Muscle of leg (tissue), 3 donors: ENCODE measurements at regions not wholly inside any gene's neighbourhood (a gene's known extent, or its start where the extent isn't known, plus 50 kb on each side); places are given as distances from the start of the nearest gene placed in this dataset.
"Not testable (repeated sequence)": the region's sequence is repeated elsewhere in the genome, so short reads cannot be mapped to it uniquely, and the experiment has no call there.

Experiments
- DNase-seq: peaks from one replicate; pipeline ENCODE4 v3.0.0; 2013
- H3K27ac ChIP-seq: one replicate; pipeline ENCODE4 v1.5.1; 2013; ENCODE audit warnings: mild to moderate bottlenecking, low read length, control low read depth
- H3K27me3 ChIP-seq: one replicate; pipeline ENCODE4 v1.6.1; 2013; ENCODE audit warnings: low read length; ENCODE audit not compliant: control insufficient read depth, insufficient read depth
- H3K36me3 ChIP-seq: one replicate; pipeline ENCODE4 v1.6.1; 2013; ENCODE audit warnings: low read length; ENCODE audit not compliant: control insufficient read depth, insufficient read depth
- H3K4me1 ChIP-seq: one replicate; pipeline ENCODE4 v1.6.1; 2013; ENCODE audit warnings: low read length; ENCODE audit not compliant: control insufficient read depth, insufficient read depth
- H3K4me3 ChIP-seq: one replicate; pipeline ENCODE4 v1.5.1; 2013; ENCODE audit warnings: low read length, control low read depth
- H3K9me3 ChIP-seq: replicated peaks from 2 replicates; pipeline ENCODE4 v1.6.1; 2013; ENCODE audit warnings: low read depth, low read length; ENCODE audit not compliant: control insufficient read depth
- WGBS: methylation state at CpG from one replicate; pipeline ENCODE4 v1.1.5; 2013; ENCODE audit warnings: missing lambda C conversion rate; ENCODE audit not compliant: insufficient coverage; 5-methylcytosine and 5-hydroxymethylcytosine counted together

GRCh38 chr3:164048451-164048850, 1029.8 kb downstream of the SI start:
- no peaks in the 10 kb centered on the region for H3K27me3 ChIP-seq
- no peaks in the 10 kb centered on the region for H3K36me3 ChIP-seq
- no peak for DNase-seq
- no peaks in the 10 kb centered on the region for H3K4me1 ChIP-seq
- no peak overlapping the region for H3K27ac ChIP-seq
- no peaks in the 10 kb centered on the region for H3K9me3 ChIP-seq
- WGBS: no CpG with 5 or more reads among the region's 4 CpGs
- no peak overlapping the region for H3K4me3 ChIP-seq

- no peak for DNase-seq
- H3K4me1 ChIP-seq: no peaks in the 10 kb centered on the region
- H3K27me3 ChIP-seq: no peaks in the 10 kb centered on the region
- no peaks in the 10 kb centered on the region for H3K36me3 ChIP-seq
- H3K4me3 ChIP-seq: no peak overlapping the region
- peaks cover 6% of the 10 kb centered on the region for H3K9me3 ChIP-seq
- H3K27ac ChIP-seq: no peak overlapping the region
- 80% methylated on average over 1 of the region's 2 CpGs for WGBS
Observed at GRCh38 chr3:164040991-164041390, 1037.3 kb downstream of the SI start.

GRCh38 chr3:164030194-164030593, 1048.1 kb downstream of the SI start:
- Histone ChIP-seq H3K27me3 (no peaks in the 10 kb centered on the region), H3K27ac (no peak overlapping the region), H3K4me3 (no peak overlapping the region), H3K4me1 (no peaks in the 10 kb centered on the region), H3K9me3 (peaks cover 5% of the 10 kb centered on the region), H3K36me3 (no peaks in the 10 kb centered on the region)
- DNase-seq: no peak
- WGBS: 70% methylated on average over 2 of the region's 4 CpGs

GRCh38 chr3:164024786-164025185, 1053.5 kb downstream of the SI start:
- H3K27me3 ChIP-seq: no peaks in the 10 kb centered on the region
- WGBS: 78% methylated on average over 10 of the region's 10 CpGs

GRCh38 chr3:164023480-164023879, 1054.8 kb downstream of the SI start:
- Histone ChIP-seq H3K4me1 (no peaks in the 10 kb centered on the region), H3K27ac (no peak overlapping the region), H3K9me3 (peaks cover 4% of the 10 kb centered on the region), H3K27me3 (no peaks in the 10 kb centered on the region), H3K4me3 (no peak overlapping the region), H3K36me3 (no peaks in the 10 kb centered on the region)
- DNase-seq: no peak
- 97% methylated on average over 4 of the region's 4 CpGs for WGBS

More at GRCh38 chr3:164024786-164025185, 1053.5 kb downstream of the SI start:
- Histone ChIP-seq H3K27ac (no peak overlapping the region), H3K36me3 (no peaks in the 10 kb centered on the region), H3K9me3 (peaks cover 4% of the 10 kb centered on the region), H3K4me3 (no peak overlapping the region), H3K4me1 (no peaks in the 10 kb centered on the region)
- DNase-seq: no peak

- H3K27ac ChIP-seq: no peak overlapping the region
- no peak overlapping the region for H3K4me3 ChIP-seq
- H3K4me1 ChIP-seq: no peaks in the 10 kb centered on the region
- H3K9me3 ChIP-seq: peaks cover 3% of the 10 kb centered on the region
- no peaks in the 10 kb centered on the region for H3K36me3 ChIP-seq
- H3K27me3 ChIP-seq: no peaks in the 10 kb centered on the region
- DNase-seq: no peak
- WGBS: 96% methylated on average over 9 of the region's 9 CpGs
Observed at GRCh38 chr3:164018500-164018899, 1059.8 kb downstream of the SI start.

- no peak overlapping the region for H3K27ac ChIP-seq
- no CpG with 5 or more reads among the region's 1 CpG for WGBS
- no peaks in the 10 kb centered on the region for H3K4me1 ChIP-seq
- H3K27me3 ChIP-seq: no peaks in the 10 kb centered on the region
- H3K4me3 ChIP-seq: no peak overlapping the region
- no peaks in the 10 kb centered on the region for H3K36me3 ChIP-seq
- DNase-seq: no peak
- H3K9me3 ChIP-seq: no peaks in the 10 kb centered on the region
Observed at GRCh38 chr3:164007765-164008164, 1070.5 kb downstream of the SI start.

GRCh38 chr3:164004205-164004604, 1074.1 kb downstream of the SI start:
- Histone ChIP-seq H3K4me1 (no peaks in the 10 kb centered on the region), H3K9me3 (no peaks in the 10 kb centered on the region), H3K4me3 (no peak overlapping the region), H3K36me3 (no peaks in the 10 kb centered on the region), H3K27me3 (no peaks in the 10 kb centered on the region), H3K27ac (no peak overlapping the region)
- 91% methylated on average over 21 of the region's 22 CpGs for WGBS
- no peak for DNase-seq

- not testable (repeated sequence) for H3K4me1 ChIP-seq, H3K36me3 ChIP-seq, H3K9me3 ChIP-seq, DNase-seq, H3K27me3 ChIP-seq, H3K4me3 ChIP-seq, H3K27ac ChIP-seq
- WGBS: 94% methylated on average over 20 of the region's 21 CpGs
Observed at GRCh38 chr3:164003016-164003415, 1075.3 kb downstream of the SI start.

- H3K27me3 ChIP-seq: no peaks in the 10 kb centered on the region
- H3K4me1 ChIP-seq: no peaks in the 10 kb centered on the region
- WGBS: no CpG with 5 or more reads among the region's 6 CpGs
- H3K9me3 ChIP-seq: no peaks in the 10 kb centered on the region
- H3K4me3 ChIP-seq: no peak overlapping the region
- no peak overlapping the region for H3K27ac ChIP-seq
- H3K36me3 ChIP-seq: no peaks in the 10 kb centered on the region
- DNase-seq: no peak
Observed at GRCh38 chr3:163983940-163984339, 1094.4 kb downstream of the SI start.

- Histone ChIP-seq H3K27ac (no peak overlapping the region), H3K4me1 (no peaks in the 10 kb centered on the region), H3K27me3 (no peaks in the 10 kb centered on the region), H3K4me3 (no peak overlapping the region), H3K36me3 (no peaks in the 10 kb centered on the region), H3K9me3 (peaks cover 2% of the 10 kb centered on the region)
- DNase-seq: no peak
Observed at GRCh38 chr3:163971861-163972260, 1106.4 kb downstream of the SI start.
